ENCODE measurements at regions not wholly inside any gene's neighbourhood (a gene's known extent, or its start where the extent isn't known, plus 50 kb on each side); places are given as distances from the start of the nearest gene placed in this dataset.

DNA sequence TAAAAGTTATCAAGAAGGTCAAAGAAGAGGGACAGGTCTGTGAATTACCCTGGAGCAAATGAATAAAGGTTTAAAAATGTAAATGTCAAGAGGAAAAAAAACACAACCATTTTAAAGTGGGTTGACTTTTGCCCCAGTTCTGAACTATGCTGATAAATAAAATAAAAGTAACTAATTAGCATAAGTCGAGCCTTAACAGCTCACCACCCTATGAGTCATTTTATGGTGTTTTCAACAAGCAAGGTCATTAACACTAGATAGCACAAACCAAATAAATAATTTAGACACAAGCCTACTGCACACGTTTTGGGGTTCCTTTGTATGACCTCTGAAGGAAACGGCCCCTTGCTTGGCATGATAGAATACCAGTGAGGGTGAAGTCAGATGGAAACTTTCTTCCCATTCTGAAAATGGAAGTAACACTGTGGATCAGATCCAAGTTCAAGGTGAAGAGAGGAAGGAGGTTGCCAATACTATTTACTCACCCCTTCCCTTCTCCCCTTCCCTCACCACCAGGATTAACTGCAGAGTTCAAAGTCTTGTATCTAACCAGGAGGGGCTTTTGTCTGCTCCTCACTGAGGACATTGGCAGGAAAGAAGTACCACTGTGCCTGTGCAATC lies 380.0 kb upstream of the ACVR2A start:
- DNase-seq, result no peak
- H3K9me3 ChIP-seq, result no peaks in the 10 kb centered on the region
- no peaks in the 10 kb centered on the region for H3K27me3 ChIP-seq (ENCODE audit: insufficient read depth in 3 of 3, low read length in 2 of 3)
- TF ChIP-seq, protein P1, sequence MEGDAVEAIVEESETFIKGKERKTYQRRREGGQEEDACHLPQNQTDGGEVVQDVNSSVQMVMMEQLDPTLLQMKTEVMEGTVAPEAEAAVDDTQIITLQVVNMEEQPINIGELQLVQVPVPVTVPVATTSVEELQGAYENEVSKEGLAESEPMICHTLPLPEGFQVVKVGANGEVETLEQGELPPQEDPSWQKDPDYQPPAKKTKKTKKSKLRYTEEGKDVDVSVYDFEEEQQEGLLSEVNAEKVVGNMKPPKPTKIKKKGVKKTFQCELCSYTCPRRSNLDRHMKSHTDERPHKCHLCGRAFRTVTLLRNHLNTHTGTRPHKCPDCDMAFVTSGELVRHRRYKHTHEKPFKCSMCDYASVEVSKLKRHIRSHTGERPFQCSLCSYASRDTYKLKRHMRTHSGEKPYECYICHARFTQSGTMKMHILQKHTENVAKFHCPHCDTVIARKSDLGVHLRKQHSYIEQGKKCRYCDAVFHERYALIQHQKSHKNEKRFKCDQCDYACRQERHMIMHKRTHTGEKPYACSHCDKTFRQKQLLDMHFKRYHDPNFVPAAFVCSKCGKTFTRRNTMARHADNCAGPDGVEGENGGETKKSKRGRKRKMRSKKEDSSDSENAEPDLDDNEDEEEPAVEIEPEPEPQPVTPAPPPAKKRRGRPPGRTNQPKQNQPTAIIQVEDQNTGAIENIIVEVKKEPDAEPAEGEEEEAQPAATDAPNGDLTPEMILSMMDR (IDR thresholded peaks at IDR 0.05), result no peak
- no peak overlapping the region for H3K4me3 ChIP-seq
- no peak overlapping the region for H3K27ac ChIP-seq
- no peaks in the 10 kb centered on the region for H3K4me1 ChIP-seq
- H3K36me3 ChIP-seq (ENCODE audit: insufficient read depth in 1 of 2, low read depth in 1 of 2), result no peaks in the 10 kb centered on the region
- intact Hi-C loops (cut with DNase I), result no loop called here
- ATAC-seq, result no peak
- 67 to 81% (median 77%) methylated on average over 3 of the region's 3 CpGs for WGBS, 3 donors

DNA sequence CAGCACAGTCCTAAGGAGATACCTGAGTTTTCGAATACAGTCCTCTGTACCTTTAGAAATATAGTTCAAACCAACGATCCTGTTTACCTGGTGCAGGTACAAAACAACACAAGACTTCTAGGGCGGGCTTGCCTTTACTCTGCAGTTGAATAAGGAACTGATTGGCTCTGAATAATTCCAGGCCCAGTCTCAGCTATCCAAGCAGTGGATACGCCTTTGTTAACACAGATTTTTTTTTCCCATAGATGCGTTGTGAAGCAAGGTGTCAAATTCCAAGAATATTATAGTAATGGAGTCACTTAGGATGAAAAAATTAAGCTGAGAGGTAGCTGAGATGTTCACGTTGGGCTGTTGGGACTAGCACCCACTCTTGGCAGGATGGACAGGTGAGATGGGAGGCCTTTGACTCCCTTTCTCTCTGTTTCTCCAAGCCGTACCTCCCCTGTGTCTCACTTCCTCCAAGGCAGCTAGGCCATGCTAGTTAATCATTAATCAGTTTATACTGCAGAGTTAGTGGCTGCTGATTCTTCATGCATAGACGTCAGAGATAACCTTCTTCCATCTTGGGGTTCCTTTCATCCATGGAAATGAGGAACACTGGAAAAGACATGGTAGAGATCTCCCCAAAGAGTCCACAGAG lies 380.8 kb upstream of the ACVR2A start:
- no peaks in the 10 kb centered on the region for H3K36me3 ChIP-seq (ENCODE audit: insufficient read depth in 1 of 2, low read depth in 1 of 2)
- no peak for DNase-seq
- 87 to 93% (median 89%) methylated on average over 8 of the region's 8 CpGs for WGBS, 3 donors
- H3K27ac ChIP-seq, result no peak overlapping the region
- intact Hi-C loops (cut with DNase I), result no loop called here
- no peaks in the 10 kb centered on the region for H3K4me1 ChIP-seq
- no peak overlapping the region for H3K4me3 ChIP-seq
- ATAC-seq, result no peak
- H3K9me3 ChIP-seq, result no peaks in the 10 kb centered on the region
- TF ChIP-seq, protein P1 (IDR thresholded peaks at IDR 0.05), result no peak
- H3K27me3 ChIP-seq (ENCODE audit: insufficient read depth in 3 of 3, low read length in 2 of 3), result no peaks in the 10 kb centered on the region

DNA sequence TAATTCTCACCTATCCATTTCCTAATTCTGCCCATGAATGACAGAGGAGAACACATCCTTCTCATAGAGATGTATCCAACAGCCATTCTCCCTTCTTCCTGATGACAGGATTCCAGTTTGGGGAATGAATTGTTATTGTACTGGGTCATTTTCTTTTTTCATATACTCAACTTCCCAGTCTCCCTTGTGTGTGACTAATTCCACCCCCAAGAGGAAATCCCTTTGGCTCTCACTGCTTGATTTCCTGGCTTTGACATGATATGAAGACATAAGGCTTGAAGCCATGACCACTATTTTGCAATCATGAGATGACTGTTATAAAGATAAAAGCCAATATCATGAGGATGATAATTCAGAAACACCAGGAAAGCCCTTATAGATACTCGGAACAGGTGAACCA lies 384.7 kb upstream of the ACVR2A start:
- Histone ChIP-seq H3K27ac (peak overlapping the region; percentile 51), H3K36me3 (ENCODE audit: insufficient read depth in 1 of 2, low read depth in 1 of 2) (no peaks in the 10 kb centered on the region), H3K4me3 (no peak overlapping the region), H3K27me3 (ENCODE audit: insufficient read depth in 3 of 3, low read length in 2 of 3) (no peaks in the 10 kb centered on the region), H3K9me3 (no peaks in the 10 kb centered on the region), H3K4me1 (no peaks in the 10 kb centered on the region)
- intact Hi-C loops (cut with DNase I), result no loop called here
- ATAC-seq (peak; percentile 60 to 95 (median 89)), DNase-seq (no peak)
- 37 to 48% (median 38%) methylated on average over 1 of the region's 1 CpG for WGBS, 3 donors
- TF ChIP-seq, protein P1 (IDR thresholded peaks at IDR 0.05), result no peak

DNA sequence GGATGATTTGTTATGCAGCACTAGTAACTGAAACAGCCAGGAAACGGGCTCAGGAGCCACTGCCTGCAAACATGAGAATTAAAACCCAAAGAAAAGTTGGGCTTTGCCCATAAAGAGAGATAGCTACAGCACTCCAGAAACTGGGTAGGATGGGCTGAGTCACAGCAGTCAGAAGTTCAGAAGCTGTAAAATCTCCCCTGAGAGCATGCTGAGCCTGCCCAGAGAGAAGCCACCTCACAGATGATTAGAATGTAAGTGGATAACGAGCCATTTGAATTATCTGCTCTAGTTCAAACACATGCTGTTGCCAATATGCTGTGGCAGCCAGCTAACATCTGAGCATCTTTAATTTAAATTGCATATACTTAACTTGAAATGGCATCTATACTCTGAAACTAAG lies 388.1 kb upstream of the ACVR2A start:
- ATAC-seq (no peak), DNase-seq (no peak)
- H3K27me3 ChIP-seq (ENCODE audit: insufficient read depth in 3 of 3, low read length in 2 of 3), result no peaks in the 10 kb centered on the region
- TF ChIP-seq, protein P1 (IDR thresholded peaks at IDR 0.05), result no peak
- H3K36me3 ChIP-seq (ENCODE audit: insufficient read depth in 1 of 2, low read depth in 1 of 2), result no peaks in the 10 kb centered on the region
- no peak overlapping the region for H3K27ac ChIP-seq
- no peaks in the 10 kb centered on the region for H3K9me3 ChIP-seq
- WGBS, 3 donors, result 72 to 76% (median 73%) methylated on average over 2 of the region's 2 CpGs
- no peaks in the 10 kb centered on the region for H3K4me1 ChIP-seq
- no peak overlapping the region for H3K4me3 ChIP-seq
- intact Hi-C loops (cut with DNase I), result no loop called here

All from psoas muscle (tissue), 7 donors.